DMS79 treated with DMSO at 0.1 percent for 48 hours (cell line): ENCODE measurements at regions not wholly inside any gene's neighbourhood (a gene's known extent, or its start where the extent isn't known, plus 50 kb on each side); places are given as distances from the start of the nearest gene placed in this dataset.
"Not testable (repeated sequence)": the region's sequence is repeated elsewhere in the genome, so short reads cannot be mapped to it uniquely, and the experiment has no call there.

ENCODE experiments used
- DNase-seq: peaks from one replicate; lab custom pipeline; 2025; lab: John Stamatoyannopoulos, UW

DNA sequence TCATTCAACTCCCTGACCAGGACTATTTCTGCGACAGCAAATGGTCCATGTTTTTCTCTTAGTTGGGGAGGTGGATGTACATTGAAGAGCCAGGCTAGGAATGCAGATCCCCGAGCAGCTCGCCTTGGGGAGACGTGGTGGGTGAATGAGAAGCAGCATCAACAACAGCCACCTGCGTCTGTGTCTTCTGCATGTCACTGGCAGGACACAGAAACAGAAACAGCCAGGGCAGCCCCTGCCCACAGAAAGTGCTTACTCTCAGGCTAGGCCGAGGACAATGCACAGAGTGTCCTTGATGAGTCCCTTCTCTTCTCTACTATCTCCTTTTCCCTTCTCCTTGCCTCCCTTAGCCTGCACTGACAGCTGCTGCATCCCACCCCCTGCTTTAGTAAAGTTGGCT is 541.9 kb upstream of the CADM1 start:
- DNase-seq: no peak

- DNase-seq: no peak
These were observed 540.7 kb upstream of the CADM1 start for GRCh38 chr11:116044941-116045340.

DNA sequence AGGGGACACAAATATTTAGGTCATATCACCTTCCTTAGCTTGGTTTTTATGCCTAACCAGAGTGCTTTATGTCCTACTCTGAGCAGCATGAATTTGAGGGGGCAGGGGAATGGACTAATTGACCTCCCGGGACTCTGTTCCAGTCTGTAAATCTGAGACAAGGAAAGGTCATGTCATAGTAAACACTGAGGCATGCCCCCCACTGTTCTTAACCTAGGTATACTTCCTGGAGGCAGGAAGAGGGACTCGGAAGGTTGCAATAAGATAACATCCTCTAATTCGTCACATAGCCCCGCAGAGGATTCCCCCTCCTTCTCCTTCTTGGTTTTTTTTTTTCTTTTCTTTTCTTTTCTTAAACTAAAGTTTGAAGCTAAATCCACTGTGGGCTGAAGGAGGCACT is 540.3 kb upstream of the CADM1 start:
- DNase-seq: no peak

DNA sequence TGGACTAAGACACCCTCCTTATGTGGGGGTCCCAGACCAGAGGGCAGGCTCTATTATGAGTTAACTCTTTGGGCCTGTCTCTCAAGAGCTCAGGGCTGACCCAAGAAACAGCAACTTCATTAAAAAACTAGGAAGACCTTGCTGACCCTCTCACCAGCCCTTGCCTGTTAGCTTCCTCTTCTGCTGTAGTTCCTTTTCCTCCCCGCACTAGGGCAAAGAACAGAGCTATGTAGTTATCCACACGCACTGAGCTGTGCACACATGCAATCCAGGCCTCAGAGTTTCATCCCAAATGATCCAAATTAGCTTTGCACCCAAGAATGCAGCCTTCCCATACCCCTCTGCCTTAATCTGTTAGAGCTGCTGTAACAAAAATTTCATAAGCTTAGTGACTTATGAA is 539.6 kb upstream of the CADM1 start:
- DNase-seq: no peak

DNA sequence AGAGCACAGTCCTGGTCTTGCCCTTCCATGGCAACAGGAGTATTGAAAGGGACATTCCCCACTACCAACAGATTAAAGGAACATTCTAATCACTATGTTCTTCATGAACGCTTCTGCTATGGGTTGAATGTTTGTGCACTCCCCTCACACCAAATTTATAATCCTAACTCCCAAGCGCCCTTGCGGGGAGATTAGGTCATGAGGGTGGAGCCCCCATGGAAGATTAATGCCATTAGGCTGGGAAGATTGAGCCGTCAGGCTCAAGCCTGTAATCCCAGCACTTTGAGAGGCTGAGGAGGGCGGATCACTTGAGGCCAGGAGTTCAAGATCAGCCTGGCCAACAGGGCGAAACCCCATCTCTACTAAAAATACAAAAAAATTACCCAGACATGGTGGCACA is 538.8 kb upstream of the CADM1 start:
- DNase-seq: not testable (repeated sequence)

DNA sequence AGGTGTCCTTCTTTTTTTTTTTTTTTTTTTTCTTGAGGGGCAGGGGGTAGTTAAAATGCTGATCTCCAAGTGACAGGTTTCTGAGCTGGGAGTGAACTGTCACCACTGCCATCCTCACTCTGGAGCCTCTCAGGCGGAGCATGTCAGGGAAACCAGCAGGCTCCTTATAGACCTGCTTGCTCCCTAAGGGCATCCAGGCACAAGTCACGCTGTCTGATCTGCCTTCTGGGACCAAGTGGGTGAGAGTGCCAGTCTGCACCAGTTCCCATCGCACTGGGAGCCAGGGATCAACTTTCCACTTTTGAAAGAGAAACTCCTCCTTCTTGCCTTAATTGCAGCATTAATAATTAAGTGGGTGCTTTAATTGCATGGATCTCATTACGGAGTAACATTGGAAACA is 537.9 kb upstream of the CADM1 start:
- peak; percentile 37 for DNase-seq

- no peak for DNase-seq
These were observed 533.6 kb upstream of the CADM1 start for GRCh38 chr11:116037861-116038260.

- peak; percentile 97 for DNase-seq
These were observed 531.8 kb upstream of the CADM1 start for GRCh38 chr11:116035977-116036376.

DNA sequence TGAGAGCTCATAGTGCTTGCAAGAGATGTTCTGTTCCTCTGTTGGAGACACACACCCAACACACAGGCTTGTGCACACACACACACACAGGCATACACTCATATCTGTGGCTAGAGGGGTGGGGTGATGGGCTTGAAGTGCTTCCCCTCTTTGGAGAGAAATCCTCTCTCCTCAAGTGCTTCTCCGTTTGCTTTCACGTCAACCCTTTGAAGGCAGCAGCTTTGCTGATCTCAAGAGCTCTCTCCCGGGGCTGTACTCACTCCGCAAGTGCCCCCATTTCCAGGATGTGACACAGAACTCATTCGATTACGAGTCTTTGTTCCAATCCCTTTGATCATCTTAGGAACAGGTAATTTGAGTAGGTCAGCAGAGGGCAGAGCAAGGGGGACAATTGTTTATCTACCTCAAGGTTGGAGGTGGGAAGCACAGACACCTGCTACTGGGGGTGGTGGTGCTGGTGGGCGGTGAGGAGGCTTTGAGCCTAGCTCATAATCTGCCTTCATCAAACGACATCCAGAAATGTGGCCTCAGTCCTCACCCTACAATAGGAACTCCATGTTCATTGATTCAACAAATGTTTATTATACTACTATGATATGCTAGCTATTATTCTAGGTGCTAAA is 529.8 kb upstream of the CADM1 start:
- DNase-seq: peak; percentile 99

DNA sequence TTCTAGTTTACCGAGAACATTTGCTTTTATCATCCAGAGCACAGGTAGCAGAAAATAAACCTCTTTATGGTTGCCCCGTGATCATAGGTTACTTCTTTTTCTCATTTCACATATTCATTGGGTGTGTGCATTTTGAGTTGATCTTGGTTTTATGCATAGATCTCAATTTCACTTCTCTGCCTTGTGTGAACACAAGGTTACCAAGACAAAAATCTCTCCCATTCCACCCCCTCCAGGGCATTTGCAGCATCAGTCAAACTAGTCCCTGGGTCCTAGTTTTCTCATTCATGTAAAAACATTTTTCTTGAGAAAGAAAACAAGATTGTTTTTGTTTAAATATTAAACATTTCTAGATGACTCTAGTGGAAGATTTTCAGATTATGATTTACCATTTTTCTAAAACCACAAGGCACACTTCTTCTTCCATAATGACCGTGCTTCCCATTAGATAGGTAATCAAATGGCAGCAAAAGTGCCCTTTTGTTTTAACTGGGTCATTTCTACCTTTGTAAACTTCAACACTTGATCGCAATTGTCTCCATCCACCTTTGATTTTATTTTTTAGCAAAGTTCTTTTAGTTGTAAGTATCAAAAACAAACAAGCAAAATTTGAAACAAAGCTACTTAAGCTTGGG is 526.6 kb upstream of the CADM1 start:
- no peak for DNase-seq

DNA sequence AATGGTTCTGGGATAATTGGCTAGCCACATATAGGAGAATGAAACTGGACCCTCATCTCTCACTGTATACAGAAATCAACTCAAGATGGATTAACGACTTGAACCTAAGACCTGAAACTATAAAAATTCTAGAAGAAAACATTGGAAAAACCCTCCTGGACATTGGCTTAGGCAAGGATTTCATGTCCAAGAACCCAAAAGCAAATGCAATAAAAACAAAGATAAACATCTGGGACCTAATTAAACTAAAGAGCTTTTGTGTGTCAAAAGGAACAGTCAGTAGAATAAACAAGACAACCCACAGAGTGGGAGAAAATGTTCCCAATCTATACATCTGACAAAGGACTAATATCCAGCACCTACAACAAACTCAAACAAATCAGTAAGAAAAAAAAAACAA is 524.3 kb upstream of the CADM1 start:
- DNase-seq: peak; percentile 47

DNA sequence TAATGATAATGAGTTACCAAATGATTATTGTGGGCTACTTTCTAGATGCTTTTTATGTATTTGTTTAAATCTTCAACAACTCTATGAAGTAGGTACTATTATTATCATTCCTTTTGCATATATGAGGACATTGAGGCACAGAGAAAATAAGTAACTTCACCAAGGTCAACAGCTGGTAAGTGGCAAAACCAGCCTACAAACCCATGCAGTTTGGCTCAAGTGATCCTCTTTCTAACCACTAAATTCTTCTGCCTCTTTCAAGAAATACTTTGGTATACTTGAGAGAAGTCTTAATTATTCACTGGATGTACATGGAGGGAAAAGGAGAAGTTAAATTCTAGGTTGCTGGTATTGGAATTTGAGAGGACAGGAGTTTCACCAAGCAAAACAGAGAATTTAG is 495.2 kb upstream of the CADM1 start:
- DNase-seq: peak; percentile 33

DNA sequence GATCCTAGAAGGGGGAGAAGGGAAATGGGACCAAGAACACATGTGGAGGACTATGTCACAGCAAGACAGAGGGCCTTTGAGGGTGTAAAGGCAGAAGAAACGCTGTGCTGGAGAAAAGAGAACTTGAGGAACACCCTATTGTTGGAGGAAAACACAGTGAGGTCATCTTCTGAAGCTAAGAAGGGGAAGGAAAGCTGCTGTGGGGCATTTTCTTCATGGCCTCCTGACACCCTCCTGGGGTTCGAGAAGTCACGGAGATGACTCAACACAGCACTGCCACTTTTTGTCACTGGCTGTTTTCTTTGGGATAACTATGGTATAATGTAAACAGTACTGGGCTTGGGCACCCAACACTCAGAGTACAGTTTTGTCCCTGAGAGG is 492.6 kb upstream of the CADM1 start:
- DNase-seq: no peak

- no peak for DNase-seq
These were observed 492.1 kb upstream of the CADM1 start for GRCh38 chr11:115996125-115996807.

- no peak for DNase-seq
These were observed 489.4 kb upstream of the CADM1 start for GRCh38 chr11:115993590-115993989.

- DNase-seq: no peak
These were observed 485.8 kb upstream of the CADM1 start for GRCh38 chr11:115990004-115990447.

DNA sequence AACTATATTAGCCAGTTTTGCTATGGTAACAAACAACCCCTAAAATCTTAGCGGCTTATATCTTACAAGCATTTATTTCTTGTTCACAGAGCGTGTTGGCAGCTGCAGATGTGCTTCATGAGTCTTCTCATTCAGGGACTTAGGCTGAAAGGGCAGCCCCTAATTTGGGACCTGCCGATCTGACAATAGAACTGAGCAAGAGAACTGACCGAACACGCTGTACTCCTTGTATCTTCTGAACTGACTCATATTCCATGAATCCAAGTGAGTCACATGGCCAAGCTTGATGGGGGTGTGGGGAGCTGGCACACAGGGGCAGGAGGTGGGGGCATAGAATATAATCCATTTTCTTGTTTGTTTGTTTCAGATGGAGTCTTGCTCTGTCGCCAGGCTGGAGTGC is 481.7 kb upstream of the CADM1 start:
- DNase-seq: no peak

DNA sequence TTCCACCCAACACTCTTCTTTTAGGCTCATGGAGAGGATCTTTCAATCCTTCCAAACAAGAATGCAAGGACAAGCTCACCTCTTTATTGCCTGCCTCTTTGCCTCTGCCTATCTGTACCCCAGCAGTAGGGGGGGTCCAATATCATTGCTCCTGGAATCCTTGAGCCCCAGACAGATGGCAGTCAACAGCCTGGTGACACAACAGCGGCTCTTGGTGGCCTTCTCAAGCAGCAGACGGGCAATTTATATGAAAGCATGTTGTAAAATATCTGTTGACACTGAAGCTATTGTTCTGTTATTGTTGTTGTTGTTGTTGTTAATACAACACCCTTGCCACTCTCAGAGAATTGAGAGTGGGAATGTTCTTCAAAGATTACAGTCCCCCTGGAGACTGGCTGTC is 480.0 kb upstream of the CADM1 start:
- no peak for DNase-seq

DNA sequence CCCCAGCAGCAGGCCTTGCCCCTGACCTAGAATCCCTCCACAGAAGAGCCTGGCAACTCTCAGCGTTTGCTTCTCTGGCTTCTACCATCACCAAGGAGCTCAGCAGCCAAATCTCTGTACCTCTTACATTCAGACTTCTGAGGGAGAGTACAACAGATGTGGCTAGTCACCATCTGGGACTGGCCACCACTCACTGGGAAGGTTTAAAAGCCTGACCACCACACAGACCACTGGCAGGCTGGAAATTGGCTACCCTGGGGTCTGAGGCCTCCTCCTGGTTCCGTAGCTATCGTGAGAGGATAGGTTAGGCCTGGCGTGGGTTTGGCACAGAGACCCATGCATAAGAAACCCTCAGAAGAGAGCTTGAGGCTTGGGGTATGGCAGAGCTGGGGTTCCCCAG is 478.5 kb upstream of the CADM1 start:
- no peak for DNase-seq

GRCh38 chr11:115981814-115982471 is 477.7 kb upstream of the CADM1 start:
- no peak for DNase-seq

- no peak for DNase-seq
These were observed 476.9 kb upstream of the CADM1 start for GRCh38 chr11:115981104-115981481.

GRCh38 chr11:115980337-115981103 is 476.3 kb upstream of the CADM1 start:
- peak; percentile 82 for DNase-seq
